GM21423 (cell line): ENCODE measurements at regions not wholly inside any gene's neighbourhood (a gene's known extent, or its start where the extent isn't known, plus 50 kb on each side); places are given as distances from the start of the nearest gene placed in this dataset.

Experiments
- ATAC-seq: cut with Tn5 transposase; IDR thresholded peaks from one replicate; pipeline ENCODE4 v1.9.1; 2021; ENCODE audit warnings: mild to moderate bottlenecking, moderate library complexity; ENCODE audit not compliant: unreplicated experiment

DNA sequence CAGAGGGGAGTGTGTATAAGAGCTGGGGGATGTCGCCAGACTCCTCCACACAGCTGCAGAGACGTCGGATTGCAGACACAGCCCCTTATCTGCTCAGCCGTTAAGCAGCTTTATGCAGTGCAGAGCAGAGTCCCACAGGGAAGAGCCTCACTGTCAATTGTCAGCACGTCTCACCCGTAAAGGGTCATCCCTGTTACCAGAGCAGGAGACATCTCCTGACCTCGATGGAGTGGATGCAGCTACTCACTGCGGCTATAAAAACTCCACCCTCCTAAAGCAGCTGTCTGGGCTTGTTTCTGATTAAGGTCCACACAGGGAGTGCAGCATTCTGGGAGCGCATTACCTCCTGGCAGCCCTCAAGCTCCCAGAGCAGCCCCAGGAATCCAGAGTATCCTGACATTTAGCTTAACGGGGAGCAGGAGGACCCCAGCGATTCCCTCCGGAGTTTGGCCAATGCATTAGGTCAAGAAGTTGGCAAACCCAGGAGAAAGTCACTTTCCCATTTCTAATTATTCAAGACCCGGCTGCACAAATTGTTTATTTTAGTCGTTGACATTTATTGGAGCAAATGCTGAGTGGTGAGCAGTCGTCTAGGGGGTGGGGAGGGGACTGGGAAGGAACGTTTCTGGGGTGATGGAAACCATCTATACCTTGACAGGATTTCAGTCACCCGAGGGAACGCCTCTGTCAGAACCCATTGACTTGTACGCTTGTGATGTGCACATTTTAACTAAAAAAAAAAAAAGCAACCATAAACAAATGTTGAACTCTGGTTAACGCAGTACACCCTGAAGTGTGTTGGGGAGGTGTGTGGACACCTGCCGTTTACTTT is 100.0 kb upstream of the ZNF469 start:
- ATAC-seq: no peak

- ATAC-seq: no peak
These were observed 99.2 kb upstream of the ZNF469 start for GRCh38 chr16:88283596-88283995.

DNA sequence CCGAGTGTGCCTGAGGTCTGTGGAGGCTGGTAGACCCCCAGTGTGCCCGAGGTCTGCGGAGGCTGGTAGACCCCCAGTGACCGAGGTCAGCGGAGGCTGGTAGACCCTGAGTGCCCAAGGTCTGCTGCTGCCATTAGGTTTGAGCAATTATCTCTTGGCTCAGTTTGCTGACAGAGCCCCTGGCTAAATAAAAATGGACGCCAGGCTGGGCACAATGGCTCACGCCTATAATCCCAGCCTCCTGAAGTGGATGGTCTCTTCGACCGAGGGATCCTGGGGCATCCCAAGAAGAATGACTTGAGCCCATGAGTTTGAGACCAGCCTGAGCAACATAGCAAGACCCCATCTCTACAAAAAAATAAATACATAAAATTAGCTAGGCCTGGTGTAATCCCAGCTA is 98.7 kb upstream of the ZNF469 start:
- no peak for ATAC-seq

DNA sequence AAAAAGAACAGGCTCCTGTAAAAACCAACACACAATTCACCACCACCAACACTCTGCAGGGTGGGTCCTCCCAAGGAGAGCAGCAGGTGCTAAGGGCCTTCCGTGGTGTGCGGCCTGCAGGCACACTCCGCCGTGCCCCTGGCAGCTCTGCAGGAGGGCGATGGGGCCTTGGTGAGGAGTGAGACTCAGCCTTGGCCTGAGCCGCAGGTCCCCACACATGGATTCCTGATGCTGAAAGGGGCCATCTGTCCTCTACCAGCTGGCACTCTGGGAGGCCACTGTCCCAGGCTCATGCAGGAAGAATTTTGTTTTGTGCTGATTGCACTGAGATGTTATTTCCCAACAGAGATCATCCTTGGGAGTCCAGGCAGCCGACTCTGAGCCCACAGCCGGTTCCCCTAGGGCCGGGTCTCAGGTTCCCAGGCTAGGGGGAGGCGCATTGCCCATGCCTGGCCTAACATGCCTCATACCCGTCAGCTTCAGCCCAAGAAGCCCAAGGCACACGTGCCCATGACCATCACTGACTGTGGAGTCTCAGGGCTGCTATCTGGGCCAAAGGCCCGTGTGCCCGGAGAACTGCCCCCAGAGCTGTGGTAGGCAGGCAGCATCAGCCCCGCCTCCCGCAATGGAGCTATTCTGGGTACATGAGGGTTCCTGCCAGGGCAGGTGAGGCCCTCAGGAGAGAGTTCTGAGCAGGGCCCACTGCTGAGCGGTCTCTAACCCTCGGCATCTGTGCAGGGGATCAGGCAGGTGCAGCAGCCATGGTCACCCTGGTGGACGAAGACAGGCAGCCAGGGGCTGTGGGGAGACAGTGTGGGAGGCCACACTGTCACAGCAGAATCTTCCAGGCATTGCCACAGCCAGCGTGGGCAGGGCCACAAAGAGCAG is 97.9 kb upstream of the ZNF469 start:
- ATAC-seq: no peak

- ATAC-seq: no peak
These were observed 97.3 kb upstream of the ZNF469 start for GRCh38 chr16:88285514-88285822.

DNA sequence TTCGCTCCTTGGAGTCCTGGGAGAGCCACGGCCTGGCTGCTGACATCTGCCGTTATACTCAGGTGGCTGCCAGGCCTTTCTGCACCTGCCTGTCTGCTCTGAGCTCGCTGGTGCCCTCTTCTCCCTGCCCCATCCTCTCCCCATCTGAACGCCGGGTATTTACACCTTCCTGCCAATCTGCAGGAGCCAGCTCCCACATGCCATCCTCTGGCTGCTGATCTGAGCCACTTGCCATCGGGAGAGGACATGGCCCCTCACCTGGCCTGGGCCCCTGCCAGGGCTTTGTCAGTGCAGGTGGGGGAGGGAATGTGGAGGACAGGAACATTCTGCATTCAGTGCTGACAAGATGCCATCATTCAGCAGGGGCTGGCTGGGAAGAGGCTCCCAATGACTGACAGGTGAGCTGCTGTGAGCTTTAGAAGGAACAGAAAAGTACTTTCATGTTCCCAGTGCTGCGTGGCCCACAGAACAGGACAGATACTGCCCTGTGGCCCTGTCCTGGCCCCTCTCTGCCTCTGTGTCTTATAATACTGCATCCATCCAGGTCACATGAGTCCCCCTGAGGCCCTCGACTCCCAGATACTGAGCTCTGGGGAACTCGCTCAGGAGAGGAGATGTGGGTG is 96.3 kb upstream of the ZNF469 start:
- no peak for ATAC-seq

DNA sequence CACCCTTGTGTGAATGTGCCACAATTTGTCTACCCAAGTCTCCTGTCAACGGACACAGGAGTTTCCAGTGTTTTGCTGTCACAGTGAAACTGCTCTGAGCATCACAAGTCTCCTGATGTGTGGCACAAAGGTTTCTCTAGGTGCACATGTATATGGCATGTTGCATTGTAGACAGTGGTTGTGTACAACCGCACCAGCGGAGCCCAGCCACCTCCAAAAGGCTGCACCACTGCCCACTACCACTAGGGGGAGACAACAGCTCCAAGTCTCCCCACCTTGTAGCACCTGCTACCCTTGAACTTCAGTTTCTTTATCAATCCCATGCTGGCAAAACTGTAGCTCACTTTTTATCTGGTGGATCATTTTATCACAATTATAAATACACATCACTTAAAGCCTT is 95.5 kb upstream of the ZNF469 start:
- ATAC-seq: no peak

GRCh38 chr16:88288303-88288702 is 94.5 kb upstream of the ZNF469 start:
- no peak for ATAC-seq

GRCh38 chr16:88289001-88289400 is 93.8 kb upstream of the ZNF469 start:
- no peak for ATAC-seq

GRCh38 chr16:88289561-88289960 is 93.2 kb upstream of the ZNF469 start:
- no peak for ATAC-seq

DNA sequence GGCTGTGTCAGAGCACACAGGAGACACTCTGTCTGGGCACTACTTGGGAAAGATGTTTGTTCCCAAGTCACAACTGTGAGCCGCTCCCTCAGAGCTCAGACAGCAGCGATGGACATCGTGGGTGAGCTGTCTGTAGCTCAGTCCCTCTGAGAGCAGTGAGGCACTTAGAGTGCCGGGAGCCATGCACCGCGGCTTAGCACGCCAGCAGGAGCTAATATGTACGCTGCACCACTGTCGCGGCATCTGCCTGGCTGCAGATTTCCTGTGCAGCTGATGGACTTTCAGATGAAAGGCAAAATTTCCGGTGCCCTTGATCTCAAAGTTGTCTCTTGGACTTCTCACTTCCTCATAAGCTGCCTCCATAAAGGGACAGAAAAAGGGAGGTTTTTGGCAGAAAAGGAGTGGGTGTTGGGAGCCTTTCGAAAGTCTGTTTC is 92.8 kb upstream of the ZNF469 start:
- no peak for ATAC-seq

- no peak for ATAC-seq
These were observed 91.6 kb upstream of the ZNF469 start for GRCh38 chr16:88290850-88291830.

DNA sequence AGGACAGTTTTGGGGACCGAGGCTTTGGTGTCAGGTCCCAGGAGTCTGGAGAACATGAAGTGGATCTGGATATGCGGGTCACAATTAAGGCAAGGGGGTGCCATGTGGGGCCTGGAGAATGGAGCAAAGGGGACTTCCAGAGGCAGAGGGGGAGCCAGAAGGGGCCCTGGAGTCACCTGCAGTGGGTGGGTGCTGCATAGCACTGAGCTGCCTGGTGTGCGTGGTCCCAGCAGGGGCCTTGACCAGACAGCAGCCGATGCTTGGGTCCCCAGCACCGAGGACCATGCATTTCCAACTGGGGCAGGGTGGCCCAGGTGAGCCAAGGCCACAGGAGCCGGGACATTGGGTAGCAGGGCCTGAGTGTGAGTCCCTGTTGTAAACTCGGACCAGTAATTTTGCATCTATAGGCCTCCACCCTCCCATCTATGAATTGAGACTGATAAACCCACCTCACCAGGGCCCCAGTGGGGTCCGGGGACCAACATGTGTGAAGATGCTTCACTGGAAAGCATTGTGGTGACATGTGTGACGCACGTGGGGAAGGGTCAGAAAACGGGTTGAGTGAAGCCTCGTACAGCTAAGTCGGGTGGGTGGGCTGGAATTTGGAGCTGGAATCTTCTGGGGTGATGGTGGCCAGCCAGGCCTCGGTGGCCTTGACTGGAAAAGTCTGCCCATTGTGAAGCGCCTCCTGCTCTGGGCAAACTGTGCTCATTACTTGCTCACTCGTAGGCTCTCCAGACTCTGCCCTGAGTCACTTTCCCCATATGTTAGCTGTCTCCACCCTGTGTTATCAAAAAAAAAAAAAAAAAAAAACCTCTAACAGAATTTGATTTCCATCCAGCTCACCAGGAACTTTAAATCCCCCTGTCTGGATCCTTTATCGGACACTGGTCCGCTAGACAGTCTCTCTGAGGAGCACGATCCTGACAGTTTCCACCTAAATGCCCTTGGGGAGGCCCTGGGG is 90.5 kb upstream of the ZNF469 start:
- ATAC-seq: no peak

DNA sequence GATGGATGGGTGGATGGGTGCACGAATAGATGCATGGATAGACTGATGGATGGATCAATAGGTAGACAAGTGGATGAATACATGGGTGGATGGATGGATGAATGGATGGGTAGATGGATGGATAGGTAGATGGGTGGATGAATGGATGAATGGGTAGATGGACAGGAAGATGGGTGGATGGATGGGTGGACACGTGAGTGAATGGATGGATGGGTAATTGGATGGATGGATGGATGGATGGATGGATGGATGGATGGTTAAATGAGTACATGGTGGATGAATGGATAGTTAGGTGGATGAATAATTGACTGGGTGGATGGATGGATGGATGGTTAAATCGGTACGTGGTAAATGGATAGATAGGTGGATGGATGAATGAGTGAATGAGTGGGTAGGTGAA is 89.7 kb upstream of the ZNF469 start:
- no peak for ATAC-seq

GRCh38 chr16:88295671-88296436 is 86.9 kb upstream of the ZNF469 start:
- ATAC-seq: no peak

DNA sequence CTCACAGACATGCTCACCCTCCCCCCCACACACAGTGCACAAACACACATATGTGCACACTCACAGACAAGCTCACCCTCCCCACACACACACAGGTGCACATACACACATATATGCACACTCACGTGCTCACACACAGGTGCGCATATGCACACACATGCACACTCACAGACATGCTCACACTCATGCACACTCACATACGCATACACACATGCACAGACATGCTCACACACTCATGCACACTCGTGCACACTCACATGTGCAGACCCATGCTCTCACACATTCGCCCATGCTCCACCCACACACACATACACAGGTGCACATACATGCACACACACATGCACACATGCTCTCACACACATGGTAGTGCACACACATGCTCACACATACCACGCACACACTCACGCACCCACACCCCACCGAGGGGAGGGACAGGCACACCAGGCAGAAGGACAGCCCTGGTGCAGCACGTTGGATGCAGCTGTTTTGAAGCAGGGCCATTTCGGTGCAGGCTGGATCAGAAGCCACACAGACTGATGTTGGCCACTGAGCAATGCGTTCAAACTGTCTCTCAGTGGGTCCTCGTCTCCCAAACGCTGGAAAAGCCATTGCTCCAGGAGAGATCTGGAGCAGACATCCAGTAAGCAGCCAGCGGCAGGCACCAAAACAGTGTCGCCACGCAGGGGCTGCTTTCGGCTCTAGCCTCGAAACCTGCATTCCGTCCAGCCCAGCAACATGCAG is 86.2 kb upstream of the ZNF469 start:
- ATAC-seq: no peak

- ATAC-seq: no peak
These were observed 85.5 kb upstream of the ZNF469 start for GRCh38 chr16:88297178-88297720.
